Gastroesophageal sphincter (tissue), 4 donors: ENCODE measurements at regions not wholly inside any gene's neighbourhood (a gene's known extent, or its start where the extent isn't known, plus 50 kb on each side); places are given as distances from the start of the nearest gene placed in this dataset.

Experiments
- ATAC-seq: fragments of 150-250 bp; one replicate; pipeline ENCODE4 v1.9.1; 2016; ENCODE audit warnings: mild to moderate bottlenecking, moderate library complexity
- H3K27ac ChIP-seq, 4 donors: fragments of 200-600 bp; sonication (generic) in 3 of 4; 1 replicate in 3 of 4; 2 replicates in 1 of 4; pipeline ENCODE4 v1.5.1; 2016 to 2019
- H3K27me3 ChIP-seq: fragments of 200-600 bp; sonication (generic); one replicate; pipeline ENCODE4 v1.5.1; 2019
- H3K36me3 ChIP-seq, 2 donors: fragments of 200-600 bp; sonication (generic); one replicate each; pipeline ENCODE4 v1.5.1; 2019; ENCODE audit warnings: control low read depth in 1 of 2
- H3K4me1 ChIP-seq, 3 donors: fragments of 200-600 bp; sonication (generic); 1 replicate in 2 of 3; 2 replicates in 1 of 3; pipeline ENCODE4 v1.5.1; 2016 to 2019; ENCODE audit warnings: control low read depth in 2 of 3
- H3K4me3 ChIP-seq, 2 donors: fragments of 200-600 bp; sonication (generic); one replicate each; pipeline ENCODE4 v1.5.1; 2019; ENCODE audit warnings: mild to moderate bottlenecking in 1 of 2, moderate library complexity in 1 of 2
- H3K9me3 ChIP-seq, 3 donors: fragments of 200-600 bp; sonication (generic); one replicate each; pipeline ENCODE4 v1.5.1; 2017 to 2019; ENCODE audit warnings: control low read depth in 2 of 3
- EP300 ChIP-seq: sonication (generic); formaldehyde crosslinking; IDR thresholded peaks from one replicate; pipeline ENCODE4 v1.6.1; 2017; ENCODE audit warnings: antibody characterized with exemption, mild to moderate bottlenecking
- POLR2A ChIP-seq, 2 donors: fragments of 450-650 bp; IDR thresholded peaks; one replicate each; pipeline ENCODE4 v1.6.1; 2017; ENCODE audit warnings: antibody characterized with exemption in 2 of 2, mild to moderate bottlenecking in 2 of 2, moderate library complexity in 1 of 2
- POLR2AphosphoS5 ChIP-seq: sonication (generic); formaldehyde crosslinking; IDR thresholded peaks from one replicate; pipeline ENCODE4 v1.6.1; 2017; ENCODE audit warnings: antibody characterized with exemption
- WGBS, 2 donors: methylation state at CpG; one replicate each; pipeline ENCODE4 v1.1.5; 2018; ENCODE audit warnings: low coverage in 1 of 2; 5-methylcytosine and 5-hydroxymethylcytosine counted together
- TF ChIP-seq, protein P1 (sequence below), 4 experiments: fragments of 200-600 bp in 2 of 4; fragments of 450-650 bp in 2 of 4; sonication (generic) in 1 of 4; IDR thresholded peaks; one replicate each; pipeline ENCODE4 v1.5.1; 2017 to 2019; ENCODE audit warnings: antibody characterized with exemption in 4 of 4, mild to moderate bottlenecking in 2 of 4, moderate library complexity in 2 of 4

DNA sequence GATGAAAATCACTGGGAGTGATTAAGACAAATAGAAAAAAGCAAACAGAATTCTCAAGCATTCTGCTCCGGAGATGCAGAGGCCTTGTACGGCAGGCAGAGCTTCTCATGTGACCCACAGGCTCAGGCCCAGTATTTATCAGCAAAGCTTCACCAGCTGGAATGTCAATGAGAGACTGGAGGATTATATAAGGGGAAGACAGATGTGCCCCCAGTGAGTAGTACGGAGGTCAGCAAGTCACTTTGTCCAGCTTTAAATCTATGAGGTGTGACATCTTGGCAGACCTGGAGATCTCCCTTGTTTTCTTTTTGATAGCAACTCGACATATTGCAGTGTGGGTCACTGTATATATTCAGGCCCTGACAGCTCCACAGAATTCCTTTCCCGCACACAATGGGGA, 106.8 kb downstream of the HHIPL2 start:
- 45 to 100% methylated on average over 1 to 5 of the region's 5 CpGs for WGBS, 2 donors
- Histone ChIP-seq H3K36me3 (no peaks in the 10 kb centered on the region), H3K4me3 (no peak overlapping the region), H3K9me3 (no peaks in the 10 kb centered on the region), H3K4me1 (no peaks in the 10 kb centered on the region), H3K27ac (no peak overlapping the region), H3K27me3 (no peaks in the 10 kb centered on the region)
- TF ChIP-seq EP300 (no peak), POLR2AphosphoS5 (no peak), POLR2A (IDR thresholded peaks at IDR 0.05) (no peak)
- TF ChIP-seq, protein P1, sequence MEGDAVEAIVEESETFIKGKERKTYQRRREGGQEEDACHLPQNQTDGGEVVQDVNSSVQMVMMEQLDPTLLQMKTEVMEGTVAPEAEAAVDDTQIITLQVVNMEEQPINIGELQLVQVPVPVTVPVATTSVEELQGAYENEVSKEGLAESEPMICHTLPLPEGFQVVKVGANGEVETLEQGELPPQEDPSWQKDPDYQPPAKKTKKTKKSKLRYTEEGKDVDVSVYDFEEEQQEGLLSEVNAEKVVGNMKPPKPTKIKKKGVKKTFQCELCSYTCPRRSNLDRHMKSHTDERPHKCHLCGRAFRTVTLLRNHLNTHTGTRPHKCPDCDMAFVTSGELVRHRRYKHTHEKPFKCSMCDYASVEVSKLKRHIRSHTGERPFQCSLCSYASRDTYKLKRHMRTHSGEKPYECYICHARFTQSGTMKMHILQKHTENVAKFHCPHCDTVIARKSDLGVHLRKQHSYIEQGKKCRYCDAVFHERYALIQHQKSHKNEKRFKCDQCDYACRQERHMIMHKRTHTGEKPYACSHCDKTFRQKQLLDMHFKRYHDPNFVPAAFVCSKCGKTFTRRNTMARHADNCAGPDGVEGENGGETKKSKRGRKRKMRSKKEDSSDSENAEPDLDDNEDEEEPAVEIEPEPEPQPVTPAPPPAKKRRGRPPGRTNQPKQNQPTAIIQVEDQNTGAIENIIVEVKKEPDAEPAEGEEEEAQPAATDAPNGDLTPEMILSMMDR (IDR thresholded peaks at IDR 0.05), result no peak
- ATAC-seq, result no peak

DNA sequence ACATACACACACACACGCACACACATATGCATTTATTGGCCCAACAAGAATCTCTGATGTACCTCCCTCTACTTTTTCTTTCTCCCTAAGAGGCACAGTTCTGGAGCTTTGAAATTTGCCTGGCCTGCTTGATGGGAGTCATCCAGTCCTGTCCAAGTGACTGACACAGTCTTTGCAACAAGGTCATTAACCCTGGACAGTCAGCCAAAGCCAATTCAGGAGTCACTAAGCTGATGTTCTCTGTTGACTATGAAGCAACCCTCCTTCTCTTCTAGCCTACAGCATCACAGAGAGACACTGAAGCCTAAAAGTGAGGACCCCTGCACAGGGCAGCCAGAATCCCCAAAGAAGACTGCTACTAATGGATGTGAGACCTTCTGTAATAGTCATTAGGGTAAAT, 123.1 kb downstream of the HHIPL2 start:
- Histone ChIP-seq H3K9me3 (peaks cover 0 to 16% (median 0%) of the 10 kb centered on the region in 3 donors), H3K4me1 (no peaks in the 10 kb centered on the region), H3K27ac (no peak overlapping the region), H3K27me3 (no peaks in the 10 kb centered on the region), H3K4me3 (no peak overlapping the region), H3K36me3 (no peaks in the 10 kb centered on the region)
- TF ChIP-seq EP300 (no peak), POLR2A (IDR thresholded peaks at IDR 0.05) (no peak), POLR2AphosphoS5 (no peak)
- TF ChIP-seq, protein P1 (IDR thresholded peaks at IDR 0.05), result no peak
- no peak for ATAC-seq
- WGBS, 2 donors, result 100% methylated on average over 1 of the region's 1 CpG

DNA sequence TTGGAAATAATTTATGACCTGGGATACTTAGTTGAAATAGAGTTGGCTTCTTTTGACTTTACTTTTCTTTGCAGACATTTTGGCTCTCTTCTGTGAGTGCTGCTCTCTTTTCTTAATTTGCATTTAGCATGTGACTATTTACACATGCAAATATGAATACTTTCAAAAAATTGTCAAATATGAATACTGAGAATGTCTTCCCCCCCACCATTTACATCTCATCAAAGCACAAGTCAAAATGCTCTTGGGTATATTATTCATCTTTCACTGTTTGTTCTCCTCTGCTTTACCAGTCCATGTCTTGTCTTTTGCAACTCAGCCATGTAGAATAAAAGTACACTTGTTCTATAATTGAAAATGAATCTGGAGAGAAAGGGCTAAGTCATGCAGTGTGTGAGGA, 126.5 kb downstream of the HHIPL2 start:
- Histone ChIP-seq H3K27ac (no peak overlapping the region), H3K4me3 (no peak overlapping the region), H3K27me3 (no peaks in the 10 kb centered on the region), H3K4me1 (no peaks in the 10 kb centered on the region), H3K9me3 (peaks cover 0 to 16% (median 0%) of the 10 kb centered on the region in 3 donors), H3K36me3 (no peaks in the 10 kb centered on the region)
- no peak for ATAC-seq
- TF ChIP-seq, protein P1 (IDR thresholded peaks at IDR 0.05), result no peak
- TF ChIP-seq POLR2A (IDR thresholded peaks at IDR 0.05), result no peak
- TF ChIP-seq POLR2AphosphoS5, result no peak
- TF ChIP-seq EP300, result no peak

DNA sequence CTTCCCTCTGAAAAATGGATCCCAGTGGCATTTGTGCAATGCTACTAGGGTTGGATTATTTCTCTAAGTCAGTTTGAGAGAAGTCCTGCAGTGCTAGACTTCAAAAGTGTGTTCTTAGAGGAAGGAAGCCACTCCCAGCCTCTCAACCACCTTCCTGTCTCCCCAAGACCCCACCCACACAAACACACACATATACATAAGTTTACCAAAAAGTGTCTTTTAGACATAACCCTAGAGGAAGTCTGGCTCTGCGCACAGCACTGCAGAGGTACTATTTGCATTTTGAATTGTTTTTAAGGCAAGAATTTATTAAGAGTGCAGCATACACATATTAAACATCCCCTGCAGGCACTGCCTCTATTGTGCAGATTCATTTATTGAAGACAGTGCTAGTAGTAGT, 127.3 kb downstream of the HHIPL2 start:
- Histone ChIP-seq H3K4me1 (no peaks in the 10 kb centered on the region), H3K4me3 (no peak overlapping the region), H3K27me3 (no peaks in the 10 kb centered on the region), H3K36me3 (no peaks in the 10 kb centered on the region), H3K9me3 (peaks cover 0 to 9% (median 0%) of the 10 kb centered on the region in 3 donors), H3K27ac (no peak overlapping the region)
- TF ChIP-seq, protein P1 (IDR thresholded peaks at IDR 0.05), result no peak
- no peak for TF ChIP-seq EP300
- no peak for TF ChIP-seq POLR2A (IDR thresholded peaks at IDR 0.05)
- TF ChIP-seq POLR2AphosphoS5, result no peak
- WGBS, 2 donors, result 90 to 100% methylated on average over 1 of the region's 1 CpG
- no peak for ATAC-seq

DNA sequence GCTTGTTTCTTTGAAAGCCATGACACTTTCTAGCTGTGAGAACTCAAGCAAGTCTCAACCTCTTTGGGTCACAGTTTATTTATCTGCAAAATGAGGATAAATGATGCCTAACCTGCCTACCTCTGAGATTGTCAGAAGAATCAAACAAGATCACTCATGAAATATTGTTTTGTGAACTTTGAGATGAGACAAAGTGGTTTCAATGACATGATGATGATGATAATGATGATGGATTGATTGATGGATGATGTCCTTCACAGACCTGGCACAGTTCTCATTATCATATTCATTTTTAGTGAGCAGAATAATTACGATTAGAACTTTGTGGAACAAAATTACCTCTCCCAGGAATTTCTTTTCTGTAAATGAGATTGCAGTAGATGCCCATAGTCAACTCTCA, 129.2 kb downstream of the HHIPL2 start:
- 69 to 86% methylated on average over 1 of the region's 1 CpG for WGBS, 2 donors
- H3K9me3 ChIP-seq, result no peaks in the 10 kb centered on the region
- H3K27ac ChIP-seq, result no peak overlapping the region
- H3K4me1 ChIP-seq, result no peaks in the 10 kb centered on the region
- no peaks in the 10 kb centered on the region for H3K27me3 ChIP-seq
- no peaks in the 10 kb centered on the region for H3K36me3 ChIP-seq
- no peak for ATAC-seq
- H3K4me3 ChIP-seq, result no peak overlapping the region
- TF ChIP-seq, protein P1 (IDR thresholded peaks at IDR 0.05), result no peak
- TF ChIP-seq EP300, result no peak
- TF ChIP-seq POLR2A (IDR thresholded peaks at IDR 0.05), result no peak
- no peak for TF ChIP-seq POLR2AphosphoS5
